Activated naive CD4-positive, alpha-beta T cell treated with anti-CD3 and anti-CD28 coated beads, Interleukin-2, amount 50 U/mL, for 72 hours (primary cell): ENCODE measurements at regions not wholly inside any gene's neighbourhood (a gene's known extent, or its start where the extent isn't known, plus 50 kb on each side); places are given as distances from the start of the nearest gene placed in this dataset.
"Not testable (repeated sequence)": the region's sequence is repeated elsewhere in the genome, so short reads cannot be mapped to it uniquely, and the experiment has no call there.

ENCODE experiments used
- ATAC-seq, 2 donors: fragments of 150-1000 bp; cut with Tn5 transposase; 2 replicates each; pipeline ENCODE4 v1.10.0; 2021; ENCODE audit warnings: mild to moderate bottlenecking in 2 of 2, moderate library complexity in 2 of 2
- DNase-seq, 2 donors: peaks; one replicate each; pipeline ENCODE4 v3.0.0; 2021 to 2022; ENCODE audit warnings: low spot score in 2 of 2
- H3K27ac Mint-ChIP-seq, 2 donors: one replicate each; pipeline ENCODE4 v1.8.0; 2022; ENCODE audit warnings: mild to moderate bottlenecking in 2 of 2, mixed read lengths in 2 of 2
- H3K36me3 Mint-ChIP-seq, 2 donors: one replicate each; pipeline ENCODE4 v1.8.0; 2022; ENCODE audit warnings: mixed read lengths in 2 of 2
- H3K9me3 Mint-ChIP-seq, 2 donors: one replicate each; pipeline ENCODE4 v1.8.0; 2022; ENCODE audit warnings: mixed read lengths in 2 of 2

- no peak for ATAC-seq
- H3K9me3 Mint-ChIP-seq = peaks cover 13 to 18% of the 10 kb centered on the region in 2 donors
- H3K36me3 Mint-ChIP-seq = peaks cover 11% of the 10 kb centered on the region in 2 donors
- no peak overlapping the region for H3K27ac Mint-ChIP-seq
- DNase-seq = no peak
Observed at GRCh38 chr7:138324941-138325340, 135.1 kb upstream of the TRIM24 start.

- peaks cover 17 to 22% of the 10 kb centered on the region in 2 donors for H3K9me3 Mint-ChIP-seq
- H3K36me3 Mint-ChIP-seq = peaks cover 11 to 12% of the 10 kb centered on the region in 2 donors
Observed at GRCh38 chr7:138325434-138325833, 134.6 kb upstream of the TRIM24 start.

GRCh38 chr7:138328215-138328614 lies 131.8 kb upstream of the TRIM24 start:
- DNase-seq (no peak), ATAC-seq (no peak)
- Mint-ChIP-seq H3K9me3 (peaks cover 23 to 28% of the 10 kb centered on the region in 2 donors), H3K27ac (no peak overlapping the region), H3K36me3 (peaks cover 11 to 12% of the 10 kb centered on the region in 2 donors)

More at GRCh38 chr7:138325434-138325833, 134.6 kb upstream of the TRIM24 start:
- no peak for DNase-seq
- H3K27ac Mint-ChIP-seq = no peak overlapping the region
- ATAC-seq = no peak

GRCh38 chr7:138332850-138333249 lies 127.2 kb upstream of the TRIM24 start:
- not testable (repeated sequence) for ATAC-seq, H3K27ac Mint-ChIP-seq, DNase-seq
- peaks cover 23 to 27% of the 10 kb centered on the region in 2 donors for H3K9me3 Mint-ChIP-seq
- peaks cover 11 to 17% of the 10 kb centered on the region in 2 donors for H3K36me3 Mint-ChIP-seq

GRCh38 chr7:138338361-138338760 lies 121.7 kb upstream of the TRIM24 start:
- H3K27ac Mint-ChIP-seq = no peak overlapping the region
- peaks cover 9 to 29% of the 10 kb centered on the region in 2 donors for H3K36me3 Mint-ChIP-seq
- H3K9me3 Mint-ChIP-seq = peaks cover 20 to 31% of the 10 kb centered on the region in 2 donors
- DNase-seq (no peak), ATAC-seq (no peak)

GRCh38 chr7:138339229-138339628 lies 120.8 kb upstream of the TRIM24 start:
- DNase-seq, H3K27ac Mint-ChIP-seq, ATAC-seq: not testable (repeated sequence)
- Mint-ChIP-seq H3K9me3 (peaks cover 20 to 34% of the 10 kb centered on the region in 2 donors), H3K36me3 (peaks cover 9 to 31% of the 10 kb centered on the region in 2 donors)

- Mint-ChIP-seq H3K27ac (no peak overlapping the region), H3K9me3 (peaks cover 29 to 43% of the 10 kb centered on the region in 2 donors), H3K36me3 (peaks cover 9 to 28% of the 10 kb centered on the region in 2 donors)
- DNase-seq (no peak), ATAC-seq (no peak)
Observed at GRCh38 chr7:138342990-138343389, 117.1 kb upstream of the TRIM24 start.

- Mint-ChIP-seq H3K9me3 (peaks cover 16 to 33% of the 10 kb centered on the region in 2 donors), H3K27ac (no peak overlapping the region), H3K36me3 (peaks cover 1 to 13% of the 10 kb centered on the region in 2 donors)
- no peak for DNase-seq
- ATAC-seq = no peak
Observed at GRCh38 chr7:138345567-138345966, 114.5 kb upstream of the TRIM24 start.

GRCh38 chr7:138346975-138347374 lies 113.1 kb upstream of the TRIM24 start:
- H3K9me3 Mint-ChIP-seq = peaks cover 20 to 24% of the 10 kb centered on the region in 2 donors

GRCh38 chr7:138349841-138350700 lies 110.0 kb upstream of the TRIM24 start:
- Mint-ChIP-seq H3K36me3 (peaks cover 0 to 4% of the 10 kb centered on the region in 2 donors), H3K9me3 (peaks cover 15 to 16% of the 10 kb centered on the region in 2 donors), H3K27ac (no peak overlapping the region)
- no peak for DNase-seq
- ATAC-seq = no peak

More at GRCh38 chr7:138346975-138347374, 113.1 kb upstream of the TRIM24 start:
- ATAC-seq = no peak
- H3K36me3 Mint-ChIP-seq = peaks cover 4% of the 10 kb centered on the region in 2 donors
- H3K27ac Mint-ChIP-seq = no peak overlapping the region
- DNase-seq = no peak

GRCh38 chr7:138350701-138351357 lies 109.2 kb upstream of the TRIM24 start:
- DNase-seq = no peak
- Mint-ChIP-seq H3K36me3 (peaks cover 0 to 4% of the 10 kb centered on the region in 2 donors), H3K9me3 (peaks cover 15 to 20% of the 10 kb centered on the region in 2 donors), H3K27ac (no peak overlapping the region)
- ATAC-seq = no peak

- ATAC-seq = no peak
- H3K27ac Mint-ChIP-seq = no peak overlapping the region
- peaks cover 10 to 15% of the 10 kb centered on the region in 2 donors for H3K9me3 Mint-ChIP-seq
- peaks cover 0 to 4% of the 10 kb centered on the region in 2 donors for H3K36me3 Mint-ChIP-seq
- DNase-seq = no peak
Observed at GRCh38 chr7:138352570-138353461, 107.2 kb upstream of the TRIM24 start.

- peaks cover 10 to 15% of the 10 kb centered on the region in 2 donors for H3K9me3 Mint-ChIP-seq
- H3K27ac Mint-ChIP-seq = no peak overlapping the region
- DNase-seq (no peak), ATAC-seq (no peak)
- peaks cover 0 to 4% of the 10 kb centered on the region in 2 donors for H3K36me3 Mint-ChIP-seq
Observed at GRCh38 chr7:138354066-138354465, 106.0 kb upstream of the TRIM24 start.

- no peak for DNase-seq
- H3K27ac Mint-ChIP-seq = no peak overlapping the region
- peaks cover 0 to 4% of the 10 kb centered on the region in 2 donors for H3K36me3 Mint-ChIP-seq
- peaks cover 10 to 11% of the 10 kb centered on the region in 2 donors for H3K9me3 Mint-ChIP-seq
- ATAC-seq = no peak
Observed at GRCh38 chr7:138355254-138355653, 104.8 kb upstream of the TRIM24 start.

GRCh38 chr7:138358850-138359341 lies 101.2 kb upstream of the TRIM24 start:
- Mint-ChIP-seq H3K27ac (no peak overlapping the region), H3K36me3 (no peaks in the 10 kb centered on the region), H3K9me3 (peaks cover 0 to 4% of the 10 kb centered on the region in 2 donors)
- DNase-seq (no peak), ATAC-seq (no peak)

- H3K36me3 Mint-ChIP-seq = no peaks in the 10 kb centered on the region
- ATAC-seq = no peak
- DNase-seq = no peak
- H3K9me3 Mint-ChIP-seq = peaks cover 0 to 4% of the 10 kb centered on the region in 2 donors
- no peak overlapping the region for H3K27ac Mint-ChIP-seq
Observed at GRCh38 chr7:138359870-138360559, 100.0 kb upstream of the TRIM24 start.
